Hepatocyte (in vitro differentiated cells): ENCODE measurements at regions not wholly inside any gene's neighbourhood (a gene's known extent, or its start where the extent isn't known, plus 50 kb on each side); places are given as distances from the start of the nearest gene placed in this dataset.

Source experiments
- DNase-seq: peaks from one replicate; pipeline ENCODE4 v3.0.0-alpha.2; 2016; ENCODE audit warnings: low spot score
- H2AFZ ChIP-seq: fragments of 200-600 bp; sonication (generic); 2 replicates; pipeline ENCODE4 v1.6.0; 2016; ENCODE audit warnings: antibody characterized with exemption, mild to moderate bottlenecking
- H3K27ac ChIP-seq: fragments of 200-600 bp; sonication (generic); 2 replicates; pipeline ENCODE4 v1.5.1; 2016; ENCODE audit warnings: mild to moderate bottlenecking
- H3K27me3 ChIP-seq: fragments of 200-600 bp; sonication (generic); 2 replicates; pipeline ENCODE4 v1.6.1; 2016
- H3K36me3 ChIP-seq: fragments of 200-600 bp; sonication (generic); replicated peaks from 2 replicates; pipeline ENCODE4 v1.5.1; 2016; ENCODE audit warnings: low read depth; ENCODE audit not compliant: insufficient read depth
- H3K4me1 ChIP-seq: fragments of 200-600 bp; sonication (generic); 2 replicates; pipeline ENCODE4 v1.5.1; 2016; ENCODE audit warnings: mild to moderate bottlenecking, moderate library complexity; ENCODE audit not compliant: insufficient read depth
- H3K4me2 ChIP-seq: fragments of 200-600 bp; sonication (generic); 2 replicates; pipeline ENCODE4 v1.6.0; 2016
- H3K4me3 ChIP-seq: fragments of 200-600 bp; sonication (generic); 2 replicates; pipeline ENCODE4 v1.5.1; 2016; ENCODE audit warnings: mild to moderate bottlenecking
- H3K79me2 ChIP-seq: fragments of 200-600 bp; sonication (generic); 2 replicates; pipeline ENCODE4 v1.6.0; 2017; ENCODE audit warnings: mild to moderate bottlenecking
- H3K9me2 ChIP-seq: fragments of 200-600 bp; sonication (generic); replicated peaks from 2 replicates; pipeline ENCODE4 v1.6.0; 2017; ENCODE audit warnings: mild to moderate bottlenecking; ENCODE audit not compliant: insufficient read depth
- H3K9me3 ChIP-seq: fragments of 200-600 bp; sonication (generic); 2 replicates; pipeline ENCODE4 v1.5.1; 2016; ENCODE audit warnings: low read depth, mild to moderate bottlenecking
- H4K20me1 ChIP-seq: fragments of 200-600 bp; sonication (generic); 2 replicates; pipeline ENCODE4 v1.6.0; 2016; ENCODE audit warnings: mild to moderate bottlenecking; ENCODE audit not compliant: insufficient read depth, poor library complexity, severe bottlenecking
- CTCF ChIP-seq: fragments of 200-600 bp; sonication (generic); IDR thresholded peaks from 2 replicates; pipeline ENCODE4 v1.5.1; 2016; ENCODE audit warnings: antibody characterized with exemption, mild to moderate bottlenecking; ENCODE audit not compliant: poor library complexity
- EZH2 ChIP-seq: fragments of 200-600 bp; sonication (generic); IDR thresholded peaks from 2 replicates; pipeline ENCODE4 v1.6.1; 2016; ENCODE audit warnings: antibody characterized with exemption, mild to moderate bottlenecking, borderline replicate concordance
- EZH2phosphoT487 ChIP-seq: fragments of 200-600 bp; sonication (generic); IDR thresholded peaks from one replicate; pipeline ENCODE4 v1.6.1; 2018; ENCODE audit warnings: antibody characterized with exemption, mild to moderate bottlenecking, low read depth, moderate library complexity; ENCODE audit not compliant: unreplicated experiment, severe bottlenecking
- WGBS: methylation state at CpG from one replicate; pipeline ENCODE4 v1.1.6; 2016; ENCODE audit warnings: low lambda C conversion rate; ENCODE audit errors: missing lambda C conversion rate; 5-methylcytosine and 5-hydroxymethylcytosine counted together

DNA sequence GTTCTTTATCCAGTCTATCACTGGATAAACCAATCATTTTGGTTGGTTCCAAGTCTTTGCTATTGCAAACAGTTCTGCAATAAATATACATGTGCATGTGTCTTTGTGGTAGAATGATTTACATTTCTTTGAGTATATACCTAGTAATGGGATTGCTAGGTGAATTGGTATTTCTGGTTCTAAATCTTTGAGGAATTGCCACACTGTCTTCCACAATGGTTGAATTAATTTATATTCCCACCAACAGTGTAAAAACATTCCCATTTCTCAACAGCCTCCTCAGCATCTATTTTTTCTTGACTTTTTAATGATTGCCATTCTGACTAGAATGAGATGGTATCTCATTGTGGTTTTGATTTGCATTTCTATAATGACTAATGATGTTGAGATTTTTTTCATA, 791.7 kb upstream of the AGA start:
- TF ChIP-seq EZH2 = no peak
- no peak for TF ChIP-seq EZH2phosphoT487
- no peak for TF ChIP-seq CTCF
- no peaks in the 10 kb centered on the region for H3K9me2 ChIP-seq
- no peak overlapping the region for H2AFZ ChIP-seq
- no peaks in the 10 kb centered on the region for H4K20me1 ChIP-seq
- H3K4me3 ChIP-seq = no peak overlapping the region
- H3K4me1 ChIP-seq = no peaks in the 10 kb centered on the region
- H3K36me3 ChIP-seq = no peaks in the 10 kb centered on the region
- no peak overlapping the region for H3K27ac ChIP-seq
- no peak overlapping the region for H3K4me2 ChIP-seq
- H3K79me2 ChIP-seq = no peaks in the 10 kb centered on the region
- no peak for DNase-seq
- no peaks in the 10 kb centered on the region for H3K9me3 ChIP-seq
- H3K27me3 ChIP-seq = no peaks in the 10 kb centered on the region

DNA sequence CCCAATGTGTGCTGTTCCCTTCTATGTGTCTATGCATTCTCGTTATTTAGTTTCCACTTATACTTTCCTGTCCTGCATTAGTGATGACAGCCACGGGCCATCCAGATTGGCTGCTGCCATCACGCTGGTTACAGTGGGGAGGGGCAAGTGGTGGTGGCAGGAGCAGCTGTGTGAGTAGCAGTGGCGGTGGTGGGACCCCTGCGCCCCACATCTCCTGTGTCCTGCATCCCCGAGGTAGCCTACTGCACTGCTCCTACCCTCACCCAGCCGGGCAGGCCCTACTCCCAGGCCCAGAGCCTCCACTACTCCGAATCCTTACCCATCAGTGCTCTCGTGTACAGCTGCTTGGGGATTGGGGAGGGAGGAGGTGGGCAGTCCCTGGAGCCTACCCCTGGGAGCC, 798.7 kb upstream of the AGA start:
- no peaks in the 10 kb centered on the region for H3K9me2 ChIP-seq
- no peak overlapping the region for H3K27ac ChIP-seq
- H4K20me1 ChIP-seq = no peaks in the 10 kb centered on the region
- DNase-seq = no peak
- H3K4me2 ChIP-seq = no peak overlapping the region
- H3K79me2 ChIP-seq = no peaks in the 10 kb centered on the region
- H3K4me1 ChIP-seq = no peaks in the 10 kb centered on the region
- no peaks in the 10 kb centered on the region for H3K9me3 ChIP-seq
- 87% methylated on average over 8 of the region's 9 CpGs for WGBS
- no peak for TF ChIP-seq EZH2
- no peak for TF ChIP-seq EZH2phosphoT487
- TF ChIP-seq CTCF = no peak
- H3K4me3 ChIP-seq = no peak overlapping the region
- no peaks in the 10 kb centered on the region for H3K36me3 ChIP-seq
- no peak overlapping the region for H2AFZ ChIP-seq
- no peaks in the 10 kb centered on the region for H3K27me3 ChIP-seq

DNA sequence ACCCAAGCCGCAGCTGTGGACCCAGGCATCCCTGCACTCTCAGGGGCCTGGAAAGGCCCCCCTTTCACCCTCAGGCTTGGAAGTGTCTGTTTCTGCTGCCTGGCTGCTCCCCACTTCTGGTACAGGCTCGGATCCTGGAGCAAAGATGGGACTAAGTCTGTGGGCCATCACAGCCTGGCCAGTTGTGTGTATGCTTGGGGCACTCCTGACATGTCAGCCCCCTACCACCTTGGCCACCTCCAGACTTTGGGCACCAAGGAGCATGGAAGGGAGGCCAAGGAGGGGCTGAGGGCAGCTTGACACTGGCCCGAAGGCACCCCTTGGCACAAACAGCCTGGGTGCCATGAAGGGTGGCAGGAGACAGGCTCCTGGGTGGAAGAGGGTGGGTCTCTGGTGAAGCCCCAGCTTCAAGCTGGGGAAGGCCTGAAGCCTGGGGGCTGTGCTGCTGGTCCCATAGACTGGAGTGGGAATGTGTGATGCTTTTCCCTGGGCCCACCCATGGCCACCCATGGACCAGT, 799.4 kb upstream of the AGA start:
- no peaks in the 10 kb centered on the region for H3K79me2 ChIP-seq
- no peak for DNase-seq
- 72% methylated on average over 3 of the region's 3 CpGs for WGBS

More for the DNA sequence above, 799.4 kb upstream of the AGA start:
- Histone ChIP-seq H3K4me2 (no peak overlapping the region), H3K4me3 (no peak overlapping the region), H3K4me1 (no peaks in the 10 kb centered on the region), H4K20me1 (no peaks in the 10 kb centered on the region), H3K27me3 (no peaks in the 10 kb centered on the region), H2AFZ (no peak overlapping the region), H3K9me3 (no peaks in the 10 kb centered on the region), H3K9me2 (no peaks in the 10 kb centered on the region), H3K27ac (no peak overlapping the region), H3K36me3 (no peaks in the 10 kb centered on the region)
- TF ChIP-seq EZH2 (no peak), CTCF (no peak), EZH2phosphoT487 (no peak)
